Superior temporal gyrus (tissue), 1 donor: ENCODE measurements at regions not wholly inside any gene's neighbourhood (a gene's known extent, or its start where the extent isn't known, plus 50 kb on each side); places are given as distances from the start of the nearest gene placed in this dataset.
"Not testable (repeated sequence)": the region's sequence is repeated elsewhere in the genome, so short reads cannot be mapped to it uniquely, and the experiment has no call there.

Experiments used
- DNase-seq: peaks from one replicate; pipeline ENCODE4 v3.0.0-alpha.2; 2016; ENCODE audit errors: extremely low spot score

- not testable (repeated sequence) for DNase-seq
Measured at GRCh38 chr5:158446761-158447160, 587.8 kb upstream of the CLINT1 start.

GRCh38 chr5:158439204-158439603 lies 580.3 kb upstream of the CLINT1 start:
- DNase-seq, result not testable (repeated sequence)

GRCh38 chr5:158436271-158437065 lies 577.5 kb upstream of the CLINT1 start:
- DNase-seq, result no peak

GRCh38 chr5:158435161-158435616 lies 576.2 kb upstream of the CLINT1 start:
- DNase-seq, result no peak

GRCh38 chr5:158434749-158435148 lies 575.8 kb upstream of the CLINT1 start:
- DNase-seq, result no peak

- DNase-seq, result no peak
Measured at GRCh38 chr5:158433634-158434033, 574.7 kb upstream of the CLINT1 start.

- no peak for DNase-seq
Measured at GRCh38 chr5:158431369-158432029, 572.6 kb upstream of the CLINT1 start.

GRCh38 chr5:158430798-158431167 lies 571.8 kb upstream of the CLINT1 start:
- no peak for DNase-seq

GRCh38 chr5:158430166-158430797 lies 571.3 kb upstream of the CLINT1 start:
- DNase-seq, result no peak

- DNase-seq, result no peak
Measured at GRCh38 chr5:158429564-158429963, 570.6 kb upstream of the CLINT1 start.

GRCh38 chr5:158423623-158424200 lies 564.8 kb upstream of the CLINT1 start:
- DNase-seq, result no peak

GRCh38 chr5:158422653-158423515 lies 563.9 kb upstream of the CLINT1 start:
- no peak for DNase-seq

GRCh38 chr5:158421319-158421718 lies 562.4 kb upstream of the CLINT1 start:
- no peak for DNase-seq

- no peak for DNase-seq
Measured at GRCh38 chr5:158419186-158419585, 560.2 kb upstream of the CLINT1 start.

GRCh38 chr5:158414780-158415179 lies 555.8 kb upstream of the CLINT1 start:
- no peak for DNase-seq

- no peak for DNase-seq
Measured at GRCh38 chr5:158414333-158414762, 555.4 kb upstream of the CLINT1 start.

- DNase-seq, result no peak
Measured at GRCh38 chr5:158413122-158413680, 554.3 kb upstream of the CLINT1 start.

GRCh38 chr5:158410976-158411375 lies 552.0 kb upstream of the CLINT1 start:
- no peak for DNase-seq

- DNase-seq, result no peak
Measured at GRCh38 chr5:158409507-158409906, 550.6 kb upstream of the CLINT1 start.

- no peak for DNase-seq
Measured at GRCh38 chr5:158407824-158408195, 548.9 kb upstream of the CLINT1 start.
